IPS-NIHi11 (cell line): ENCODE measurements at regions not wholly inside any gene's neighbourhood (a gene's known extent, or its start where the extent isn't known, plus 50 kb on each side); places are given as distances from the start of the nearest gene placed in this dataset.
A peak's percentile ranks its signal among the peaks of the same experiment; 100 is the strongest.
"Not testable (repeated sequence)": the region's sequence is repeated elsewhere in the genome, so short reads cannot be mapped to it uniquely, and the experiment has no call there.

Experiments used
- DNase-seq: peaks from one replicate; pipeline ENCODE4 v3.0.0; 2012; ENCODE audit warnings: mixed read lengths, low spot score

DNA sequence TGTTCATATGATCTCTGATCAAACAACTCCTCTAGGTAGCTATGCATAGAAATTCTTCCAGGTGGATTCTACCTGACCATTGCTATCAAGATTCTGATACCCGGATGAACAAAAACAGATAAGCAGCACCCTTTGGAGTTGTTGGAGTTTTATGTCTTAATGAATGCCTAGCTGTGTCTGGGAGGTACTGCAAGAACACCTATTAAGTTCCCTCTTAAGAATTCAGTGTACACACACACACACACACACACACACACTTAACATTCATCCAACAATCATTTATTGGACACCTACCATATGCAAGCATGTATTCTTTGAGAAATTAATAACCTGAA lies 58.1 kb upstream of the FNDC3B start:
- no peak for DNase-seq

DNA sequence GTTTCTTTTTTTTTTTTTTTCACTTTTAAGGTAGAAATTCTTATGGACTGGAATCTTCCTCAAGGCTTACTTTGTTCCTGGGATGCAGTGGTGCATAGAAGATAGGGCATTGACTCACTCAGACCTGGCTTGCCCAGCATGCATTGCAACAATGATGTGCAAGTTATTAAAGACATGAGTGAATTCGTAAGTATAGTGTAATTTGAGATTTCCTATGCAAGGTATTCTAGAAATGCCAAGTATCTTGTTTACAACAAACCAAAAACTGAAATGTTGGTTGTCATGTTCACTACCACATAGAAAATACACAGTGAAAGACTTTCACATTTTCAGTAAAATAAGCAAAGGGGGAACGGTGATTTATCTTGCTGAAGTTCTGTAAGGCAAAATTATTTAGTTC lies 56.5 kb upstream of the FNDC3B start:
- DNase-seq, result peak; percentile 41

DNA sequence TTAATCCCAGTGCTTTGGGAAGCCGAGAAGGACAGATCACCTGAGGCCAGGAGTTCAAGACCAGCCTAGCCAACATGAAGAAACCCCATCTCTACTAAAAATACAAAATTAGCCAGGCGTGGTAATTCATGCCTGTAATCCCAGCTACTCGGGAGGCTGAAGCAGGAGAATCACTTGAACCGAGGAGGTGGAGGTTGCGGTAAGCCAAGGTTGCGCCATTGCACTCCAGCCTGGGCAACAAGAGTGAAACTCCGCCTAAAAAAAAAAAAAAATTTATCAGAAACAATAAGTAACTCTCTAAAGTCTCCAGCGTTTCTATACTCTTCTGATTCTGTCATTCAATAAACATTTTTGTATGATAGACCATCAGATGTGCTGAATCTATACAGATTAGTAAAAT lies 55.7 kb upstream of the FNDC3B start:
- DNase-seq, result not testable (repeated sequence)

DNA sequence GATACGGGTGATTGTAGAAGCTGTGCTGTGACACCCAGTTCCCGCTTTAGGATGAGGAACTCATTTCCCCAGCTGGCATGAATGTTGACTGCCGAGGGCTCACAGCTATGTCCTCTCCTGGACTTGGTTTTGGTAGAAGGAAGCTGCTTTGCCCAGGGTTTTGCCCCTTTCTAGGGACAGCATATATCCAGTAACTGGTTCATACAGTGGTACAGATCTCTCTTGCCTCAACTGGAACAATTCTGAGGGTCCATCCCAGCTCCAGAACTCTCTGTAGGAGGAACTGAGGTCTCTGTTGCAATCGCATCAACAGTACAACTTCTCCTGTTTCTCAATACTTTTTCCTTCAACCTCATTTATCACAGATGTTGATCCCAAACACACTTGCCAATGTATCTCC lies 54.5 kb upstream of the FNDC3B start:
- DNase-seq, result no peak

DNA sequence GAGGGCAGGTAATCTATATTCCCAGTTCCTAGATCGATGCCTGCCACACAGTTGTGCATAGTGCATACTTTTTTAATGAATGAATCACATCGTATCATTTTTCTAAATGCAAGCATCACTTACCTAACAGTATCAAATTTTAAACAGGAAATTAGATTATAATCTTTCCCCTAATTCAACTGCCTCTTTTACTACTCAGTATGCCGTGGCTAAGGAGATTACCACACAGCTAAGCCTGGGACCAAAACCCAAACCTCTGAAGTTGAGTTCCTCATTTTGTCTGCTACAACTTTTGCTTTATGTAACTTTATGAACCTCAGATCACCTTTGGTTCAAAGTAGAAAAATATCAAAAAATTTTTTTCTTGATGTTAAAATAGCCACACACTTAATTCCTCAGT lies 53.2 kb upstream of the FNDC3B start:
- DNase-seq, result no peak

DNA sequence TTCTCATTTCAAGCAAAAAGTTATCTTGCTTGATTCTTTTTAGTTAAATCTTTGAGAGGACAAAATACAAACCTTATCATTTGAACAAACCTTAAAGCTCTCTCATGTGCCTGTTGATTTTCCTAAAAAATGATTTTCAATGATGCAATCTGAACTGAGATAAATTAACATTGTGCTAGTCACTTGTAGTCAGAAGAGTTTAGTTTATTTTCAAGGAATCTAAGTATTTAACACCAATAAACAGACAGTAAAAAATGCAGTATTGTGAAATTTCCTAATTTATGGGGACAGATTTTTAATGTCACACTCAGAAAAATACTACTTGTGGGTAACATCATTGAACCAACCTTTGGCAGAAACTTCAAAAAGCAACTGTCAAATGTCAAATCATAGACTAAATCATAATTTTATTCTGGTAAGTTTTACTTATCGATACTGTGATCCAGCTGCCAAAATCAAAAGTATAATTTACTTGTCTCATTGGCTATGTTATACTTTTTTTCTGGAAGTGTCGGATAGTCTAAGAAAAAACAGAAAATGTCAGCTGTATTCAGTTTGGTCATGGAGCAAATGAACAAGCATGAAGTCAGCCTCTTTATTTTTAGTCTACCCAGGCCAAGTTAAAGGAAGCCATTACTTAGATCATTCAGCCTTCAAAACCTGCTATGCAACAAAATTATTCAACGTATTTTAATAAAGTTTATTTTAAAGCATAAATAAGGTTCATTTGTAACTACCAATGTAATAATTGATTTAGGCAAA lies 52.4 kb upstream of the FNDC3B start:
- DNase-seq, result no peak
